Fibroblast of villous mesenchyme (primary cell): ENCODE measurements at regions not wholly inside any gene's neighbourhood (a gene's known extent, or its start where the extent isn't known, plus 50 kb on each side); places are given as distances from the start of the nearest gene placed in this dataset.

Source experiments
- DNase-seq: peaks from one replicate; pipeline ENCODE4 v3.0.0-alpha.2; 2010; ENCODE audit warnings: low read depth
- H3K4me3 ChIP-seq: 2 replicates; pipeline ENCODE4 v1.5.1; 2011; ENCODE audit warnings: low read depth, mild to moderate bottlenecking, low read length
- TF ChIP-seq, protein P1 (sequence below): IDR thresholded peaks from 2 replicates; pipeline ENCODE4 v1.5.1; 2012; ENCODE audit warnings: low read depth, mild to moderate bottlenecking, low read length; ENCODE audit not compliant: insufficient read depth

DNA sequence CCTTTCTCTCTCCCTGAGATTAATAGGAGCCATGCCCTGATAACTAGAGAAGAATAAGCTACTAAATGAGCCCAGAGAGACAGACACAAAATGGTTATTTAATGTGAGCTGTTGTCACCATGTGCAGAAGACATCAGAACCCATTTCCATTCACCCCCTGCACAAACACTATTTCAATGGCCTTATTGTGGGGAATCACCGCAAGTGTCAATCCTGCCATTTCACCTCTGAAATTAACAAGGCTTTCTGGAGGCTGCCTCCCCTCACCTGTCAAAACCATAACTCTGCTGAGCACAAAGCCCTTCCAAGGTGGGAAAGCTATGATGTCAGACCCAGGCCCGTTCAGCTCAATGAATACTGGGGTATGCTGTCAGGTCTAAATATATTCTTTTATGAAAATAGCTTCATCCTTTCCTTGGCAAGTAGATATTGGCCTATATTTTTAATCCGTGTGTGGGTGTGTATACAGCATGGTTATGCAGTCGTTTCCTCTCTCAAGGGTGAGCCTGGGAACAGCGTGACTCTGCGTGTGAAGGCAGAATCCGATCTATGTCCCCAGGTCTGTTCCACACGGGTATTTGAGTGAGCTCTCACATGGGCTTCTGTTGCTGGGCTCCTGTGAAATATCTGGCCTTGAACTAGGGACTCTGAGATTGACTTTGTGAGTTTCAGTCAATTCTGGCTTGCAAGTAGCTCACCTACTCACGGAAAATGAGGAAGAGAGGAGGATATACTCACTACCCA is 266.3 kb downstream of the FBXW7 start:
- TF ChIP-seq, protein P1, sequence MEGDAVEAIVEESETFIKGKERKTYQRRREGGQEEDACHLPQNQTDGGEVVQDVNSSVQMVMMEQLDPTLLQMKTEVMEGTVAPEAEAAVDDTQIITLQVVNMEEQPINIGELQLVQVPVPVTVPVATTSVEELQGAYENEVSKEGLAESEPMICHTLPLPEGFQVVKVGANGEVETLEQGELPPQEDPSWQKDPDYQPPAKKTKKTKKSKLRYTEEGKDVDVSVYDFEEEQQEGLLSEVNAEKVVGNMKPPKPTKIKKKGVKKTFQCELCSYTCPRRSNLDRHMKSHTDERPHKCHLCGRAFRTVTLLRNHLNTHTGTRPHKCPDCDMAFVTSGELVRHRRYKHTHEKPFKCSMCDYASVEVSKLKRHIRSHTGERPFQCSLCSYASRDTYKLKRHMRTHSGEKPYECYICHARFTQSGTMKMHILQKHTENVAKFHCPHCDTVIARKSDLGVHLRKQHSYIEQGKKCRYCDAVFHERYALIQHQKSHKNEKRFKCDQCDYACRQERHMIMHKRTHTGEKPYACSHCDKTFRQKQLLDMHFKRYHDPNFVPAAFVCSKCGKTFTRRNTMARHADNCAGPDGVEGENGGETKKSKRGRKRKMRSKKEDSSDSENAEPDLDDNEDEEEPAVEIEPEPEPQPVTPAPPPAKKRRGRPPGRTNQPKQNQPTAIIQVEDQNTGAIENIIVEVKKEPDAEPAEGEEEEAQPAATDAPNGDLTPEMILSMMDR: no peak
- H3K4me3 ChIP-seq: no peak overlapping the region
- no peak for DNase-seq

- no peak overlapping the region for H3K4me3 ChIP-seq
- TF ChIP-seq, protein P1: no peak
- DNase-seq: no peak
Observed at GRCh38 chr4:152267811-152268210, 268.1 kb downstream of the FBXW7 start.

DNA sequence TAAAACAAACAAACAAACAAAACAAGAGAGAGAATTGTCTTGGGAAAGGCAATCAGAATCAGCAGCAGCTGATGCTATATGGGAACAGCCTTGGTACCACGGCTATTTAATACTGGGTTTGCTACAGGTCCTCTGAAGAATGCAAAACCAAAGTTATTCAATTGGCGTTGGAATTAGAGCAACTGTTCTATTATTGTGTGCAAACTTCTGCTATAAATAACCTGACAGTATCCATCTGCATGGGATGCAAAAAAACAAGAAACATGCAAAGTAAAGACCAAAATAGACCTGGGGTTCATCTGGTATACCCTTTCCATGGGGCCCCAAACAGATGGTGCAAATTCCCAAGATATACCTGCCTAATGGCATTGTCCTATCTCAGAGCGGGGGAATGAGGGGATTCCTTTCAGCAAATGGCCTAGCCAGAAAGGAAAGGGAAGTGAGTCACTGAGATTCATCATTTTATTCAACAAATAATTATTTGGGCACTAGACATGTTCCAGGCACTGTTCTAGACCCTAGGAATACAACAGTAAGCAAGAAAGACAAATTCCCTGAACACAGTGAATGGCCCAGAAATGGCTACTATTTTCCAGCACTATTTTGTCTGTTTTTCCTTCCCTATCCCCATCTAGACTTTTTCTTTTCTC is 268.9 kb downstream of the FBXW7 start:
- TF ChIP-seq, protein P1: no peak
- DNase-seq: no peak
- H3K4me3 ChIP-seq: no peak overlapping the region

DNA sequence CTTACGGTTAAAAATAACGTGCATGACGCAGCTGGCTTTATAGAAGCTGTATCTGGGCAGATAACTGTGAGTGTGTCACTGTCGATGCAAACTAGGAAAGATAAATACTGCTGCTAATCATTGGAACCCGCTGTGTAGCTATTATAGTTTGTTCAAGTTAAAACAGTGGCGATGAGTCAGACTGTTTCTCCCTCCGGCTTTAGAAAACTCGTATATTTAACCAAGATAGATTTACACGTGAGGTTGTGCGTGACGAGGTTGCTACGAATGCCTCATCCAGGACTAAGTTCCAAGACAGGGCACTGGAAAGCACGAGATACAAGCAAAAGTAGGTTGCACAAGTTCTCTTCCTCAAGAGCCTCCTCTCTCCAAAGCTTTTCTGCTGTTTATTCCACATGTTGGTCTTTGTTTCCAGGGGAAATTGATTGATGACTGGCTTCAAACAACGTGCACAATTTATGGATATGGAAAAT is 270.7 kb downstream of the FBXW7 start:
- TF ChIP-seq, protein P1: no peak

DNA sequence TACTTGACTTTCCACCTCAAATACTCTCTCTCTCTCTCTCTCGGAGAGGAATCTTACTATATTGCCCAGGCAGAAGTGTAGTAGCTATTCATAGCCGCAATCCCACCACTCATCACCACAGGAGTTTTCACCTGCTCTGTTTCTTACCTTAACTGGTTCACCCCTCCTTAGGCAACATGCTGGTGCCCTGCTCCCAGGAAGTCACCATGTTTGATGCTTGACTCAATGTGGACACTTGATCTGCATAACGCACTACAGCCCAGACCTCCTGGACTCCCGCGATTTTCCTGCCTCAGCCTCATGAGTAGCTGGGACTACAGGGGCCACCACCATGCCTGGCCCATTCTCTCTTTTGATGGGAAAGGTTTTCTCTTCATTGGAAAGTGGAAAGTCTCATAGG is 271.8 kb downstream of the FBXW7 start:
- TF ChIP-seq, protein P1: no peak
- no peak overlapping the region for H3K4me3 ChIP-seq
- no peak for DNase-seq

More for the DNA sequence above, 270.7 kb downstream of the FBXW7 start:
- peak overlapping the region; percentile 15 for H3K4me3 ChIP-seq
- peak; percentile 91 for DNase-seq

GRCh38 chr4:152259866-152260265 is 276.0 kb downstream of the FBXW7 start:
- H3K4me3 ChIP-seq: no peak overlapping the region
- DNase-seq: no peak
- TF ChIP-seq, protein P1: no peak
